Stimulated activated CD4-positive, alpha-beta T cell treated with anti-CD3 and anti-CD28 coated beads, Interleukin-12 subunit alpha, Interleukin-12 subunit beta, amount 100 ng/mL, for 24 hours (primary cell): ENCODE measurements at regions not wholly inside any gene's neighbourhood (a gene's known extent, or its start where the extent isn't known, plus 50 kb on each side); places are given as distances from the start of the nearest gene placed in this dataset.
"Not testable (repeated sequence)": the region's sequence is repeated elsewhere in the genome, so short reads cannot be mapped to it uniquely, and the experiment has no call there.

Experiments used
- DNase-seq, 2 experiments: peaks; one replicate each; pipeline ENCODE4 v3.0.0-alpha.2; 2020; ENCODE audit warnings: low read depth in 2 of 2

DNA sequence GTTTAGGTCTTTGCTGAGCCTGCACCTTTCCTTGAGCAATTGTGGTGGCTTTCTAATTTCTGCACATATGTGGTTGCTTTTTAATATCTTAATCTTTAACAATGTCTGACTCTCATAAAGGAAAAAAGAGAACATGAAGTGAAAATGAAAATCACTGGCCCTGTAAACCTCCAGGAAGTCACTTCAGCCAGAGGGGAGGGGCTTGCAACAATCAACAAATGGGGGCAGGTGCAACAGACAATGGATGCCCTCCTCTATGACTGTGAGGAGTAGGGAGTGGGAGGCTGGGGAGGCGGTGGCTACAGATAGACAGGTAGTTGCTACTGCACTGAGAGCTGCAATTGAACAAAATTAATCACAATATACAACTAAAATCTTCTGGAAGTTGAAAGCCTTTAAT, 1377.4 kb downstream of the XPNPEP1 start:
- DNase-seq = no peak

DNA sequence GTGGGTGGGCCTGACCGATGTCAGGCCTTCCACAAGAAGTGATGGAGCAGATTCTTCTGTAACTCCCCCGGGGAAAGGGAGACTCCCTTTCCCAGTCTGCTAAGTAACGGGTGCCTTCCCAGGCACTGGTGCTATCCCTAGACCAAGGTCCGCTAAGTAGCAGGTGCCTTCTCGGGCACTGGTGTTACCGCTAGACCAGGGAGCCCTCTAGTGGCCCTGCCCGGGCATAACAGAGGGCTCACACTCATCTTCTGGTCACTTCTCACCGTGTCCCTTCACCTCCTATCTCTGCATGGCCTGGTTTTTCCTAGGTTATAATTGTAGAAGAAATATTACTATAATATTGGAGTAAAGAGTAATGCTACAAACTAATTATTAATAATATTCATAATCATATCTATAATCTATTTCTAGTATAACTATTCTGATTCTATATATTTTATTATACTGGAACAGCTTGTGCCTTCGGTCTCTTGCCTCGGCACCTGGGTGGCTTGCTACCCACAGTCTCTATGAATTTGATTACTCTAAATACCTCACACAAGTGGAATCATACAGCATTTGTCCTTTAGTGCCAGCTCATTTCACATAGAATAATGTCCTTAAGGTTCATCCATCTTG, 1378.7 kb downstream of the XPNPEP1 start:
- DNase-seq = peak in 1 of 2 experiments; percentile 19

DNA sequence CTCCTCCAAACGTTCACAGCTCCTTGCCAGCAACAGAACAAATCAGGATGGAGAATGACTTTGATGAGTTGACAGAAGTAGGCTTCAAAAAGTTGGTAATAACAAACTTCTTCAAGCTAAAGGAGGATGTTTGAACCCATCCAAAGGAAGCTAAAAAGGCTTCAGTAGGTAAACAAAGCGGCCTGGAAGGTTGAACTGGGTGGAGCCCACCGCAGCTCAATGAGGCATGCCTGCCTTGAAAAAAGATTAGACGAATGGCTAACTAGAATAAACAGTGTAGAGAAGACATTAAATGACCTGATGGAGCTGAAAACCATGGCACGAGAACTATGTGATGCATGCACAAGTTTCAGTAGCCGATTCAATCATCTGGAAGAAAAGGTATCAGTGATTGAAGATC, 1369.0 kb upstream of the SORCS1 start:
- not testable (repeated sequence) for DNase-seq

DNA sequence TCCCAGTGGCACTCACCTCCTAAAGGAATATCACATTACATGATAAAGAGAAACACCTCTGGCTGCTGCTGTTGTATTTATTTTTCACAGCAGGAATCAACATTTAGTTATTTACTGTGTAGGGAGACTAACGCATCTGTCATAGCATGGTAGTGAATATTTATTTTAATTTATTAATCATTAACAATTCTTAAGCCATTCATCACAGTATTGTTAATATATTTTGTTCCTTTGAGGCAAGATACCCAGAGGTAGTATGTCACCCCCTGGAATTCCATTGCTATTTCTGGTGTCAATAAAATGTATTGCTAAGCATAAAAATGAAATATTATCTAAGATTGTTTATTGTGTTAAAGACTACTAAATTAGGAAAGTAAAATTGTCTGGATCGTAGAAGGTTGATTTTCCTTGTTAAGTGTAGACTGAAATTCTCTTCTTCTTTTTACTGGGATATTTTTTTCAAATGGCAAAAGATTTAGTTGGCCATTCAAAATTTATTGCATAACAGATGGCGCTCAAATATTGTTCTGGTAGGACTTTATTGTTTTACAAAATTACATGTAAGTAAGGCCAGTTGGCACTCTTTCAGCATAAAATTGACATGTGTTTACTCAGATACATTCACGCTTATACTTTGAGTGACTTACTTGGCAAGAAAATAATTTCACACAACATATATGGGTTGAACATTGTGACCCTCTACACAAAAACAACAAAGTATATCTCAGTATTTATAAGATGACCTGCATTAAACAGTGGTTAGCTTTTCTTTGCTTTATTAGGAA, 1358.7 kb upstream of the SORCS1 start:
- DNase-seq = no peak

DNA sequence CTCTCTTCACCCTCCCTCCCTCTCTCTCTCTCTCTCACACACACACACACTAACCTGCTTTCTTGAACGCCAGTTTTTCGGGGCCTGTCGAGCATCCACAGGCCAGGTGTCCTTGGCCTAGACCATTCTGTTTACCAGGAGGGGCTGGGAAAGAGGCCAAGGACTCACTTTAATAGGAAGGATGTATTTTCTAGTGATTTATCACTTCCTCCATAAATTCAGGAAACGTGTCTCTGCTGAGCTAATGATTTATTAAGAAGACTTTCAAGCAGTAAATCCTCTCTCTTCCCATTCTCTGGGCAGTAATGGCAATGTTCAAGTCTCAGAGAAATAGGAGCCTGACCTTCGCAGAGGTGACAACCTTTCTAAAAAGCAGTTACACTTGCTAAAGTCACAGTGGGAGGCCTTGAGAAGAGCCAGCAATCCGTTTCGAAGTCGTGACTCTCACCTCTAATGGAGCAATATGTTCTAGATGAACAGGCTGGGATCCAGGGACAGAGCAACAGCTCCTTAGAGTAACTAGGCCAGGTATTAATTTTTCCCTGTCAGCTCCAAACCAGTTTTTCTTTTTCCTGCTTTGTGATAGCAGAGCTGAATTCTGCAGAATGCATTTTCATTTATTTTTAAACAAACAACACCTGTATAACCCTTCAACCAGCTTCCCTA, 1357.5 kb upstream of the SORCS1 start:
- no peak for DNase-seq

DNA sequence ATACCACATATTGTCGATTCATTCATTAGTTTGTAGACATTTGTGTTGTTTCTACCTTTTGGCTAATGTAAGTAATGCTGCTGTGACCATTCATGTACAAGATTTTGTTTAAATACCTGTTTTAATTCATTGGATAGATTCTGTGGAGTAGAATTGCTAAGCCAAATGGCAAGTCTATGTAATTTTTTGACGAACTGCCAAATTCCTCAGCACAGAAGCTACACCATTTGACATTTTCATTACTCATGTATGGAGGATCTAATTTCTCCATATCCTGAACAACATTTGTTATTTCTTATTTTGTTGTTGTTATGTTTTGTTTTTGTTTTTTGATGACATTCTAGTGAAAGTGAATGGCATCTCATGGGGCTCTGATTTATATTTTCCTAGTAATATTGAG, 1351.3 kb upstream of the SORCS1 start:
- DNase-seq = no peak

DNA sequence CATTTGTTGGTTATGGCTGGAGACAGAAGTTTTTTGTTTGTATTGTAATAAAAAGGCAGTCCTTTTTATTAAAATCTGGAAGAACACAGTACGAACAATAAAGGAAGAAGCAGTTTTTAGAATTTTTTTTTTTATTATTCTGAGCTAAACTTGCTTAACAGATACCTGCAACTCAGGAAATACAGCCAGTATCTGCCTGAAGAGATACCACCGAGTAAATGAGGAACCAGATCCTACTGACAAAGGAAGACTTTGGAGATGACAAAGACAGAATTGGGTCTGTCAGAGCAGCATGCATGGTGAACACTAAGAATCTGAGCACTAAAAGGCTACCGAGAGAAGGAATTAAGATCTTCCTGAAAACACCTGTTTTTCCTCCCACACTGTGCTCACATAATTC, 1335.9 kb upstream of the SORCS1 start:
- DNase-seq = no peak

DNA sequence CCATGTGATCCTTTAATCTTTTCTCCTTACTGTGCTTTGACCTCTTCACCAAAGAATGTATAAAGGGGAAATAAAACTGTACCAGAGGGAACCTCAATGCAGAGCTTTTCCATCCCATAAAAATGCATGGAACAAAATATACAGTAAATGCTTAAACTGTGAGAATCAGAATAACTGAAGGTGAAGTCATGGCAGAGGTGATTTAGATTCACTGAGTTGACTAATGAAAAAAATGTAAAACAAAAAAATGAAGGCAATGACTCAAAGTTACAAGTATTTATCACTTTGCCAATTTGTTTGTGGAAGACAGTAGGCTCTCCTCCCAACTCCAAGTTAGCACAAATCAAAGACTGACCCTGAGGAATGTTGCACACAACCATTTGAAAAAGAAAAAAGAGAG, 1331.6 kb upstream of the SORCS1 start:
- no peak for DNase-seq

DNA sequence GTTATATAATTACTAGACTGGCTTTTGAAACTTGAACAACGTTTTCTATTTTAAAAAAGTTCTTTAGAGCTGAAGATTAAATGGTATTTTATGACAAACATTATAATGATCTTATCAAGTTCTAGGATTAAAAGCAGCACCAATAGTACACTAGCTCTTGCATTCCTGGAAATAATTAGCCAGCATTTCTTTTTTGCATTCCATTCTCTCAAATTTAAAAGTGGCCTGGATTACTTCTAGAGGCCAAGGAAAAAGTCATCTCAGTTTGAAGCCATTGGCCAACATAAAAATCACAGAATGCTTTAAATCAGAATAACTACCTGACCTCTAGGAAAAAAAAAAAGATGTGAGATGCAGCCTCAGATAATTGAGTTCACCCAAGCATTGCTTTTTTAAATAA, 1326.4 kb upstream of the SORCS1 start:
- no peak for DNase-seq

DNA sequence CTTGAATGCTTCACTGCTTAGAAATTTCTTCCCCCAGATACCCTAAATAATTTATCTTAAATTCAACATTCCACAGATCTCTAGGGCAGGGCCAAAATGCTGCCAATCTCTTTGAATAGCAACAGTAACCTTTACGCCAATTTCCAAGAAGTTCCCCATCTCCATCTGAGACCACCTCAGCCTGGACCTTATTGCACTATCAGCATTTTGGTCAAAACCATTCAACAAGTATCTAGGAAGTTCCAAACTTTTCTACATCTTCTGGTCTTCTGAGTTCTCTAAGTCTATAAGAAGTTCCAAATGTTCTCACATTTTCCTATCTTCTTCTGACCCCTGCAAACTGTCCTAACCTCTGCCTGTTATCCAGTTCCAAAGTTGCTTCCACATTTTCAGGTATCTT, 1306.9 kb upstream of the SORCS1 start:
- no peak for DNase-seq

DNA sequence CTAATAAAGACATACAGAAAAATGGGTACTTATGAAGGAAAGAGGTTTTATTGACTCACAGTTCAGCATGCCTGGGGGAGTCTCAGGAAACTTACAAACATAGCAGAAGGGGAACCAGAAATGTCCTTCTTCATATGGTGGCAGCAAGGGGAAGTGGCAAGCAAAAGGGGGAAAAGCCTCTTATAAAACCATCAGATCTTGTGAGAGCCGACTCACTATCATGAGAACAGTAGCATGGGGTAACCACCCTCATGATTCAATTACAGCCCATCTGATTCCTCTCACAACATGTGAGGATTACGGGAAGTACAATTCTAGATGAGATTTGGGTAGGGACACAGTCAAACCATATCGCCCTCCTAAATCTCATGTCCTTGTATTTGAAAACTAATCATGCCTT, 1305.4 kb upstream of the SORCS1 start:
- DNase-seq = no peak

DNA sequence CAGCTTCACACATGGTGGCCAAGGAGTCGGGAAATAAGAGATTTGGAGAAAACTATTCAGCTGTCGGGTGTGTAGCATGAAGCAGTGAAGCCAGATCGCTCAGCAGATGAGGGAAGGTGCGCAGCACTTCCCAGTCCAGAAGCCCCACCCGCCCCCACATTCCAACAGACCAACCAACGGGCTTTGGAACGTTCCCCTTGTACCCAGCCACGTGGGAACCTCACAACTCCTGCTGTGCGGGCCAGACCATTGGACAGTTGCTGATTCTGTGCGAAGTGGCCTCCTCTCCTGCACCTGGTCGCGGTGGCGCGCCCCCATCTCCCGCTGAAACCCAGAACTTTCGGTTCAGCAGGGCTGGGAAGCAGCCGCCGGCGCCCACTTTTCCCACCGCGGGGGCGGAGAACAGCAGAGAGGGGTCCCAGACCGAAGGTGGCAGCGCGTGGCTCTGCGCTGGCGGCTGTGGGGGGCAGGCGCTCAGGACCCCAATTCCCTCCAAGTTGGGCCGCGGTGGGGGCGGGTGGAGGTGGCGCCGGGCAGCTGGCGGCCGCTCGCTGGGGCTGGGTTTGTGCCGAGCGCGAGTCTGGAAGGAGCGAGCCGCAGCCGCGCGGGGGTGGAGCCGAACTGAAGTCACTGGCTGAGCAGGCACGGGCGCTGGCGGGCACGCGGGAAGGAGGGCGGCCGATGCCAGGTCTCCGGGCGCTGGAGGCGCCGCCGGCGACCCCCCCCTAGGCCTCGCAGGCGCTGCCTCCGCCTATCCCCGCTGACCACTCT, 1301.5 kb upstream of the SORCS1 start:
- no peak for DNase-seq

DNA sequence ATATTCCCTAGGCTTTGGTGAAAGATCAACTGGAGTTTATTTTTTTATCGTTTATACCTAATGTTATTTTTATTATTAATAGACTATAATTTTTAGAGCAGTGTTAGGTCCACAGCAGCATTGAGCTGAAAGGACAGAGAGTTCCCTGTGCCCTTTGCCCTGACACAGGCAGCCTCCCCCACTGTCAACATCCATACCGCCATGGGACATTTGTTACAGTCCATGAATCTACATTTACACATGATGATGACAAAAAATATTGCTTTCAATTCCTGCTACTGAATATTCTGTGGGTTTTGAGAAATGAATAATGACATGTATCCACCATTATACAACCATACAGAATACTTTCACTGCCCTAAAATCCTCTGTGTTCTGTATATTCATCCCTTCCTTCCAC, 1297.5 kb upstream of the SORCS1 start:
- DNase-seq = no peak

DNA sequence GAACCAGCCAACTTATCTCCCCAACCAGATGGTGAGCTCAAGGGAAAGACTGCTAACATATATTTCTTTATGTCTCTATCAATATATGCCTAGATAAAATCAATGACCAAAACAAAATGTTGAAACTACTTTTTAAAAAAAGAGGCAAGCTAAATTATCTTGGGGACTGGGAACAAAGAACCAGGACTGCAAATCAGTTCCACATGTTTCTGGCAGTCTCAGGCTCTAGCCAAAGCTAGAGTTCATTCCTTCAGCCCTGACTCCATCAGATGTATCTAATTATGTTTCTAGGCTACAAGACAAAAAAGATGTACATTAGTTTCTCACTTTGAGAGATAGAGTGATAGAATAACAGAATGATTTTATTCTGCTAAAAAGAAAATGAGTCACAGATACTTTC, 1290.3 kb upstream of the SORCS1 start:
- no peak for DNase-seq

DNA sequence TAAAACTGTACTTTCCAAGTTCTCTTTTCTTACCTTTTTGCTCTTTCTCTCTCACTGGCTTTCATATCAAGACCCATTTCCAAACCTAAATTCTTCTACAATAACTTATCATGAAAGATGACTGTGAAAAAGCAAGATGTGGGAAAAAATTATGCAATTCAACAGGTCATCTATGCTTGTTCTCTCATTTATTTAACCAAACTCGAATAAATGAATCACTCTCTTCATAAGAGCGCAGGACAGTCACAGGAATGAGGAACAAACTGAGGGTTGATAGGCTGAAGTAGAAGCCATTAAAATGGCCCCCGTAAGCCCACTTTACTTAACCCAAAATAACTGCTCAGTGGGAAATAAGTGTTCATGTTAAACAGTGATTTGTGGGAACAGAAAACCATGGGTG, 1289.7 kb upstream of the SORCS1 start:
- no peak for DNase-seq

DNA sequence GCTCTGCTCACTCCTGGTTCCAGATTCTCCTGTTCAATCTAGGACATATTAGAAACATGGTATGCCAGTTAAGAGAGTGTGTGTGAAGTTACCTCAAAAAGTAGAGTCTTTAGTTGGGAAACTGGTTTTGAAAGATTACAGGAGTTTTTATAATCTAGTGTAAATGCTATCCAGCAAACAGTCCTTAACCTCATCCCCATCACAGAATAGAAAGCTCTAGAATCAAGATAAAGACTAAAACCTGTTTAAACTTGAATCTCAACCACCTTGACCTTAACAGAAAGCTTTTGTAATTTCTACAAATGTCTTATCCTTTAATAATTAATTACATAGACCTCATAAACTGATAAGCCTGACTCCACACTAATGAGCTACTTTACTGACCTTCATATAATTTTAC, 1288.7 kb upstream of the SORCS1 start:
- DNase-seq = no peak

DNA sequence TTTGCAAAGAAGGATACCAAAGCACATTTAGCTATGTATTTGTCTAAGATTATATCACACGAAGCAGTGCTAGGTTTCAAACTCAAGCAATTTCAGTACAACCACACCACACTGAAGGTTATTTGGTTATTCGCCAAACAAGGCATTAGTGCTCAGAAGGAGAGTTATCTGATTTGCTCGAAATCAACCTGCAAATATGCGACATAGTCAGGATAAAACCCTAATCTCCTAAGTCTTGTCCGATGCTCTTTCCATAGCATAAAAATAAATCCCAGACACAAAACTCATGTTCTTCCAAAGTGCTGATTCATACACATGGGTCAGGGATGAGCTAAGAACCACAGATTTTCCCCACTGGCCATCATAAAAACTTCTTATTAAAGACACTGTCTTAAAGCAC, 1288.0 kb upstream of the SORCS1 start:
- DNase-seq = no peak

DNA sequence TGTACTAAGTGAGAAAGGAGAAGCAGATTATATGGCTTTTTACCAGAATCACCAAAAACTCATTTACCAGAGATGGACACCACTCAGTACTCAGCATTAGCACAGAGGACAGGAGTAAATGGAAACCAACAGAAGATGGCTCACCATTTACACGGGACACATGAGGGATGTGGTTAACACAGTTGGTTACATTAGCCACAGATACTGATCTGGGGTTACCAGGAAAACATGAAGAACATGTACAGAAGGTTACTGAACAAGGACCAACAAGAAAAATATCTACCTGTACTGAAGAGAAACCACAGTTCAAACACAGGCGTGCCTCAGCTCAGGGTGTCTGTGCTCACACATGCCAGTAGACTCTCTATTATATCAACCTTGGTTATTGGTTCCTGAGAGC, 1285.8 kb upstream of the SORCS1 start:
- DNase-seq = no peak

DNA sequence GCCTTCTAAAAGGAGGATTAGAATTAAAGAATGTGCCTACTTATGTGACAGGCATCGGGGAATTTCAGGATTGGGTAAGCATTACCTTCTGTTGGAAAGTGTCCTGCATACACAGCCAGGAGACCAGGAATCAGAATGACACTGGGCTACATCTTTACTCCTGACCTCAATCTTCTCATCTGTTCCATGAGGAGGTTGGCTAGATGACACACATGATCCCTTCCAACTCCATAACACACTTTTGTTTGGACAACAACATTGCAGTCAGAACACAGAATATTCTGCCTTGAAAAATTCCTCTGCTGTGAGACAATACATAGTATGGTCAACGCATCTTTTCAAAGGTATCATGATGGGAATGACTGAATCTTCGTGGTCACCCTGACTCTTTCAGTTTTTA, 1281.2 kb upstream of the SORCS1 start:
- no peak for DNase-seq

DNA sequence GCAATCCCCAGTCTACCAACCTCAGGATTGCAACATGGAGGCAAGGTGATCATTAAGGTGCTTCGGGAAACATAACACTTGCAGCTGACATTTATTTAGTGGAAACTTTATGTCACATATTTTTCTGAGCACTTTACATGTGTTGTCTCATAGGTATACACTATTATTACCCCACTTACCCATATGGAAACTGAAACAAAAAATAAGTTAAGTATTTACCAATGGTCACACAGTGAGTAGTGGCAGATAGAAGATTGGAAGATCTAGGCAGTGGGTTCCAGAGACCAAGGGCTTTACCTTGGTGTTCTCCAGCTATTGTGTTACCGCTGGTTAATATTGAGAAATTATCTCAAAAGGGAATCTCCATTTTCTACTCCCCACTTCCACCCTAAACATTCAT, 1279.1 kb upstream of the SORCS1 start:
- no peak for DNase-seq

DNA sequence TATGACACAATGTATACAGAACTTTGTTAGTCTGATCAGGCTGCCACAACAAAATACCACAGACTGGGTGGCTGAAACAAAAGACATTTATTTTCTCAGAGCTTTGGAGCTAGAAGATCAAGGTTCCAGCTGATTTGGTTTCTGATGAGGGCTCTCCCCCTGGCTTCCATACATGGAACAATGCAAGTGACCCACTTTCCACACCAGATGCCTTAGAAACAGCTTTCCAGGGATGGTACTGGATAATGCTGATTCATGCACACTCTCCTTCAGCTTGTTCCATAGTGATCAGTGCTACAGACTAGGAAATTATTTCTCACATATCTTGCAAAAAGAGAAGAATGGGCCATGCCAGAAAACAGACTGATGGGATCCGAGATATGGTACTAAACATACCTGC, 1274.9 kb upstream of the SORCS1 start:
- DNase-seq = no peak

DNA sequence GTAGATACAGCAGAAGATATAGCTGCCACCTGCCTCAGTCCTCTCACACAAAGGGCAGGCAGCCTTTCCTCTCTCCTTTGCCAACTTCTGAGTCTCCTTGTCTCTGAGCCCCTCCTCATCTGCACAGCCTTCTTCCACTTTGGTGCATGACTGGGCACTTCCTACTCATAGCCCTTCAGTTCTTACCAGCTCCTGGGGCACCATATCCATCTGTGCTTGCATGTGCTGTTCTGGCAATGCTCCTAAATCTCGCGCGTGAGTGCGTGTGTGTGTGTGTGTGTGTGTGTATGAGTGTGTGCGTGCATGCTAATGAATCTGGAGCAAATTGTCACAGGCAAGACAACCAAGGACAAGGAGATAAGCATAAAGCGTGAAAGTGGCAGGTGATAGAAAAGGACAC, 1271.6 kb upstream of the SORCS1 start:
- no peak for DNase-seq
